ENCODE measurements at regions not wholly inside any gene's neighbourhood (a gene's known extent, or its start where the extent isn't known, plus 50 kb on each side); places are given as distances from the start of the nearest gene placed in this dataset.
A peak's percentile ranks its signal among the peaks of the same experiment; 100 is the strongest.

GRCh38 chr10:83252596-83252995 is 886.7 kb upstream of the GHITM start:
- DNase-seq = peak; percentile 23

GRCh38 chr10:83253011-83253671 is 886.2 kb upstream of the GHITM start:
- DNase-seq = no peak

- no peak for DNase-seq
Measured at GRCh38 chr10:83254698-83255097, 884.6 kb upstream of the GHITM start.

DNA sequence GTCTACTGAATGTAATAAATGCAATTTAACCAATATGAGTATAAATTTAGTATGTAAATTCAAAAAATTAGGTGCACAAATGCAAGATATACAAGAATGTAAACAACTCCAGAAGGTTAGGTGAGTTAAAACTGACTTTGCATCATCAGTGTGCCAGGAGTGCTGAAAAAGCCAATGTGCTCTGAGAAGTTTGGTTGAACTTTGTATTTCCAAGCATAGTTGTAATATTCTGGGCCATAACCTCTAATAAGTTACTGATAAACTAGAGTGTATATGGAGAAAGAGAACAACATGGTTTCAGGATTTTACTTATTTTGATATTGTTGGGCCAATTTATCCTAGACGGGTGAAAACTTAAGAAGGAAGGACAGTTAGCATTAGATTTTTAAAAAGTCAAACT is 876.9 kb upstream of the GHITM start:
- DNase-seq = no peak

DNA sequence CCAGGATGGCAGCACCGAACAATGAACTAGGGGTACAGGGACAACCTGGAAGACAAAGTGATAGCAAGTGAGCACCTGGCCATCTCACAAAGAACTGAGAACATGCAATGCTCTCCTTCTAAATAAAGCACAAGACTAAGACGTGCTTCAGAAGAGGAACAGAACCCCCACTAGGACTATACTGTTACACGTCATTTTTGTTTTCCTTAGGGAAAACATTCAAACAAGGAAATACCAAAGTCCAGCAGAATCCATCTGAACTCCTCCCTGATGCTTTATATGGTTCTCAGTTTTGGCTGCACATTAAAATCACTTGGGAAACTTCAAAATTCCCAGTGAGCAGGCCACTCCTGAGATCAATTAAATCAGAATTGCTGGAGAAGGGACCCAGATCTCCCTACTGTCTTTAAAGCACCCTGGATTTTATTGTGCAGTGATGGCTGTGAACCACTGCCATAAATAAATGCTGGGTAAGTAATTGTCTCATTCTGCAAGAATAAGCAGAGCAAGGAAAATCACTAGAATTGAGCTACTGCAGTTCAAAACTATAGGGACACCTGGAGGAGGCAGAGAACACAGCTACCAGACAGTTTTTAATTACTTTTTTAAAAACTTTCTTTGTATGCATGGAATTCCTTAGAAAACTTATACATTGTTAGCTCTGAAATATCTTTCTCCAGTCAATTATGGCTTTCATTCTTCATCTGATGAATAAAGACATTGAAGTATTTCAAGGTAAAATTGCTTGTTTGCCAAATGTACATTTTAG is 866.5 kb upstream of the GHITM start:
- no peak for DNase-seq

DNA sequence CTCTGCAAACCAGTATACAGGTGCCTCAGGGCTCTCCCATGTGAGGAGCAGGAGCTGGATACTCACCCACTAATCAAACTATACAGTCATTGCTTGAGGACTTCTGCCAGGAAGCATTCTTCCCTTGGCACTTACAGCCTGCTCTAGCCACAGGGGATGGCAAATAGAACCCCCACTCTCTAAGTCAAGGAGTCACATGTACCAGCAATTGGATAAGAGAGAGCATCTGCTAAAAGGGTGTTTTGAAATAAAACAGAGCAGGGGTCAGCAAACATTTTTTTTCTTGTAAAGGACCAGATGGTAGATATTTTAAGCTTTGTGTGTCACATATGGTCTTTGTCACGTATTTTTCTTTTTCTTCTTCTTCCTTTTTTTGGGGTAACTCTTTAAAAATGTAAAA is 865.2 kb upstream of the GHITM start:
- DNase-seq = no peak

DNA sequence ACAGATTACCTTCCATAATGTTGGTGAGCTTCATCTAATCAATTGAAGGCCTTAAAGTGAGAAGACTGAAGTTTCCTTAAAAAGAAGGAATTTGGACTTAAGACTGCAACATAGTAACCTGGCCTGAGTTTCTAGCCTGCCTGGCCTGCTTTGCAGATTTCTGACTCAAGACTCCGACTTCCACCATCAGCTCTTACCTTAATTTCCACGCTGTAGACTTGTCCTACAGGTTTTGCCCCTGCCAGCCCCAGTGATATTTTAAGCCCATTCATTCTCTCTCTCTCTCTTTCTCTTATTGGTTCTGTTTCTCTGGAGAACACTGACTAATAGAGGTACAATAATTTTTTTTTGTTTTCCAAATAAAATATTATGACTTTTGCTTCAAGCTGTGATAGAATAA is 862.3 kb upstream of the GHITM start:
- no peak for DNase-seq

DNA sequence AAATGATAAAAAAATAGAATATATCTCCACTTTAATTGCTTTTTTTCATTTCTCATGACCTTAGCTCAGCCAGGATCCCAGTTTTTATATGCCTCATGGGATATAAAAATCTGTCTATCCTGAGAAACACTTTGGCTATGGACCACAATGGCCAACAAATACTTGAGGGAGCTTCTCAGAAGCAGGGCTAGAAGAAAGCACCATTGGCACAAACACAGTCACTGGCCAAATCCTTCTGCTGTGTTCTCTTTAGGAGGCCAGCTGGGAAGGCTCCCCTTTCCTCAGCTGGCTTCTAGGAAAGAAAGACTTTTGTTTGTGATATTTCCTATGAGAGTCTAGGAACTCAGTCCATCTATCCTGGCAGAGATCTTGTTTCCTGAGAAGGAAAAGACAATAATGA is 856.2 kb upstream of the GHITM start:
- DNase-seq = no peak

DNA sequence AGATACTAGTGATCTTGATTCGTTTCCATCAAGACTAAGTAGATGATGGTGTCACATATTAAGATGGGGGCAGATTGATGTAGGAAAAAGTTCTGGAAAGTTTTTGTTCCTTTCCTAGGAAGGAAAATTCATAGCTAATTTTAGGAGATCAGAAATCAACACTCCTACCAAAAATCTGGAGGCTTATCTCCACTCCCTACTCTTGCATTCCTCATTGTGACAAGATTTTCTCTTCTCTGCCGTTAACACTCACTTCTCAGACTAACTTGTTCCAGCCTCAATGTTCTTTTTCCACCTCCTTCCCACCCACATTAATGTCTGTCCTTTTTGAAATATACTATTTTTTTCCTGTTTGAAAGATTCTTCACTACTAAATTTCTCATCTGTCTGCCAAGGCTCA is 851.9 kb upstream of the GHITM start:
- no peak for DNase-seq

DNA sequence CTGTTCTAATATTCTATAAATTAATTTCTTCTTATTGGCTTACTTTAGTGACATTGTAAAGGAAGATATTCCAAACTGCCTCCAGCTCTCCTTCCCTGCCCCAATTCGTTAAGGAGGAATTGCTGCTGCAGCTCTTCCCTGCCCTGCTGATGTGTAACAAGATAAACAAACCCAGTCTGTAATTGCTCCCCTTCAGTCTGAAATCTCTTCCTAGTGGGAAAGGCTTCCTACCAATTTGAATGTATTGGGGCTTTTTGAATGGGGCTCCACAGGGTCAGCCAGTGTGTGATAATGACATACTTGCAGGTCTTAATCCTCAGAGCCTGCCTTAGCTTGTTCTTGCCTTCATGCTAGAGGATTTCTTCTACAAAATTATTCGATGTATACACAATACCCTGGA is 849.9 kb upstream of the GHITM start:
- DNase-seq = no peak

- DNase-seq = no peak
Measured at GRCh38 chr10:83289948-83290347, 849.4 kb upstream of the GHITM start.

DNA sequence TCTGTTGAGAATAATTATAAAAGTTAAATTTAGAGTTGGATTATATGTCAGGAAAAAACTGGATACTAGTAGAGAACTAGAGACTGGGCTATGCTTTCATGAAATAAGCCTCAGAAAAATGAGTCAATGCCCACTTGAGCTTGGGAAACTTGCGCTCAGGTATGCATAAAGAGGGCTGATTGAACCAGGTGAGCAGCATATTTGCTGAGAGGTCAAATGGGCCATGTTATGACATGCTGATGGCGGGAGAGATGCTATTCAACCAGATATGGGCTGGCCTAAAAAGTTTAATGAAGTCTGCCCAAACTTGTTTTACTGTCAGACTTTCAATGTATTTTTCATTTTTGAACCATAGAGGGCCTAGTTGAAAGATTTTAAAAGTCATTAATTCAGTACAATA is 837.6 kb upstream of the GHITM start:
- DNase-seq = no peak

- DNase-seq = no peak
Measured at GRCh38 chr10:83302623-83303022, 836.7 kb upstream of the GHITM start.

GRCh38 chr10:83310688-83311087 is 828.6 kb upstream of the GHITM start:
- peak; percentile 10 for DNase-seq

DNA sequence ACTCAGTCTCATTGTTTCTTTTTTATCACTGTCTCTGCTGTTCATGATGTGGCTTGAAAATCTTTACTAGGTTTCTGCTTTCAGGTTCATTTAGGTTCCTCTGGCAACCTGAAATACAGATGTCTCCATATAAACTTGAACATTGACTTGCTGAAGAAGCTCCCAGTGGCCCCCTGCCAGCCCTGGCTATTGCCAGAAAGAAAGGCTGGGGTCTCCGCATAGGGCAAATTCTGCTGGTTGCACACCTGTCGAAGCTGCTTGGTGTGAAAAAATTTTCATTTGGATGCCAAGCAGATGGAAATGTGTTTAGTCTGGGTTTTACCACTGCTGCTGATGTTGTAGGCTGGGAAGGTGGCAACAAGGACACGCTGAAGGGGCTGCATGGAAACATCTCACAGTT is 826.7 kb upstream of the GHITM start:
- no peak for DNase-seq

GRCh38 chr10:83332690-83333089 is 806.6 kb upstream of the GHITM start:
- DNase-seq = no peak

DNA sequence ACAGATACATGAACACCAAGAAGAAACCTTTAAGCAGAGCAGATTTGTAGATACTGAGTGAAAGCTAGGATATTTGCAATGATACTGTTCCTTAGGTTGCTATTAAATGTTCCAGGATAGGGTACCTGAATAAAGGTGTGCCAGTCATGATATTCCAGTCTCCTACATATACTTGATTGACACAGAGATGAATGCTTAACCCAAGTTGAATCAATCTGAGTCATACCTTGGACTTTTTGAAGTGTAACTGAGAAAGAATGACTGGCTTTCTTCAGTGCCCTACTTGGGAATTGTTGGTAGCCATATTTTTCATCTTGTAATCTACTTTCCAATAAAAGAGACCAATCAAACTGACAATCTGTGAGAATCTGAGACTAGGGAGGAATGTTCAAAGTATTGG is 805.7 kb upstream of the GHITM start:
- DNase-seq = no peak

DNA sequence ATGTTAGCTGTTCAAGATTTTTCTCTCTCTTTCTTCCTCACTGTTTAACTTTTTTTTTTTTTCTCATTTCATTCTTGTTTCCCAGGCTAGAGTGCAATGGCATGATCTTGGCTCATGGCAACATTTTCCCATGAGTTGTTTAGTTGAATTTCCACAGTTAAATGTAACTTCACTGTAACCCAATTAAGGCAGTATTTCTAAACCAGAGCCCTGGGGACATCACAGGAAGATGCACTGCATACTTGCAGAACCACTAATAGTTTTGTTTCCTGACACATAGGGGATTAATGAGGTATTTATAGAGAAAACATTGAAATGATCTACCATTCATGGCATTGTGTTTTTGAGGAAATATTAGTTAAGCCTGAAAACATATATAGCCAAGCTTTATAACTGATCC is 795.6 kb upstream of the GHITM start:
- DNase-seq = no peak

GRCh38 chr10:83346266-83346910 is 792.9 kb upstream of the GHITM start:
- DNase-seq = no peak

DNA sequence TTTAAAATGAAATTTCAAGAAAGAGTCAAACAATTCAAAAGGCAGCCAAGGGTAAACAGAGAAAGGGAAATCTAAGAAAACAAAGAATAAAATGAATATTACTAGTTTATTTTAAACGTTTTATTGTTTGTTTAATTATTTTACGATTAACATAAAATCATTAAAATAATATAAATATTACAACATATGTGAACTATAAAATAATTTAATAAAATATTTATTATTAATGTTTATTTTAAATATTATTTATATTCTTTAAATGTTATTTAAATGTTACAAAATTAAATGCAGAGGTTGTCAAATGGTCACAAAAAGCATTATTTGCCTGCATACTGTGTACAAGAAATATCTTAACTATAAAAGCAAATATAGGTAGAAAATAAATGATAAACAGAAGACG is 786.7 kb upstream of the GHITM start:
- no peak for DNase-seq

- DNase-seq = no peak
Measured at GRCh38 chr10:83354456-83354855, 784.9 kb upstream of the GHITM start.

DNA sequence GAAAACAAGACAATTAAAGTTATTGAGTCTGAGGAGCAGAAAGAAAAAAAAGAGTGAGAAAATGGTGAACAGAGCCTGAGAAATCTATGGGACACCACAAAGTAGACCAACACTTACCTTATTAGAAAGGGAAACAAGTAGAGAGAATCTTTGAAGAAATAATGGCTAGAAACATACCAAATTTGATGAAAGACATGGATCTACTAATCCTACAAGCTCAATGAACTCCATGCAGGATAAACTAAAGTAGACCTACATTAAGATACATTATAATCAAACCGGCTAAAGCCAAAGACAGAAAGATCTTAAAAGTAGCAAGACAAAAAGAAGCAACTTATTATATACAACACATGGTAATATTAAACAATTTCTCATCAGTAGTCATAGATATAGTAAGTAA is 782.3 kb upstream of the GHITM start:
- no peak for DNase-seq

- no peak for DNase-seq
Measured at GRCh38 chr10:83357627-83358026, 781.7 kb upstream of the GHITM start.

DNA sequence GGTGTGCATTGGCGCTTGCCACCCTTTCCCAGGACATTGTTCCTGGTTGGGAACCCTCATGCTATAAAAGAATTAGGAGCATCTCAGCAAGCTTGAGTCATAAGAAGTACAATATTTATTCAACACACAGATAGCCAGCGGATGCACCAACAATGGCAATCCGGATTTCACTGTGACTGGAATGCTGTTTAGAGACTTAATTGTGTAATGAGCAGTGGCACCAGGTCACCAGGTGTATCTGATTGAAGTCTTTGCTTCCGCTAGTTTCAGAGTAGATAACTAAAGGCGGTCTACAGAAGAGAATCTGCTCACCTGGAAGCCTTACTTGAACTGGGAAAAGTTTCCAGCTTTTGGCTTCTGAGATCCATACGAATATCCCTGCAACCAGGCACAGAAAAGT is 772.3 kb upstream of the GHITM start:
- no peak for DNase-seq
